Keratinocyte (primary cell): ENCODE measurements at regions not wholly inside any gene's neighbourhood (a gene's known extent, or its start where the extent isn't known, plus 50 kb on each side); places are given as distances from the start of the nearest gene placed in this dataset.

Experiments
- DNase-seq: peaks from one replicate; pipeline ENCODE4 v3.0.0-alpha.2; 2011; ENCODE audit warnings: low read depth, missing footprints, low spot score
- FAIRE-seq: peaks from 2 replicates; lab custom pipeline; 2011; peaks lifted over from hg19 to GRCh38; lab: Jason Lieb, UNC
- H2AFZ ChIP-seq: 2 replicates; pipeline ENCODE4 v1.6.0; 2012; ENCODE audit warnings: low read length, control low read depth, inconsistent platforms; ENCODE audit not compliant: control insufficient read depth
- H3K27ac ChIP-seq: 2 replicates; pipeline ENCODE4 v1.5.1; 2011; ENCODE audit warnings: low read length; ENCODE audit not compliant: control insufficient read depth, insufficient read depth
- H3K27me3 ChIP-seq: 3 replicates; pipeline ENCODE4 v1.6.0; 2011; ENCODE audit warnings: low read length; ENCODE audit not compliant: control insufficient read depth, insufficient read depth; ENCODE audit errors: extremely low read depth
- H3K36me3 ChIP-seq, 2 experiments: 2 replicates in 1 of 2; 3 replicates in 1 of 2; pipeline ENCODE4 v1.5.1; 2011; ENCODE audit warnings: low read length in 2 of 2, mild to moderate bottlenecking in 1 of 2; ENCODE audit not compliant: control insufficient read depth in 2 of 2, insufficient read depth in 2 of 2; ENCODE audit errors: extremely low read depth in 1 of 2
- H3K4me1 ChIP-seq: 3 replicates; pipeline ENCODE4 v1.5.1; 2011; ENCODE audit warnings: low read length; ENCODE audit not compliant: control insufficient read depth, insufficient read depth; ENCODE audit errors: extremely low read depth
- H3K4me2 ChIP-seq: 3 replicates; pipeline ENCODE4 v1.6.0; 2011; ENCODE audit warnings: low read depth, low read length; ENCODE audit not compliant: control insufficient read depth, insufficient read depth; ENCODE audit errors: extremely low read depth
- H3K4me3 ChIP-seq, 3 experiments: fragments of 200-600 bp in 1 of 3; sonication (generic) in 1 of 3; 2 replicates in 2 of 3; 3 replicates in 1 of 3; pipeline ENCODE4 v1.5.1; 2011 to 2016; ENCODE audit warnings: low read length in 3 of 3, mild to moderate bottlenecking in 3 of 3, control low read depth in 2 of 3, inconsistent platforms in 1 of 3, low read depth in 1 of 3, mixed read lengths in 1 of 3, mixed run types in 1 of 3, moderate library complexity in 1 of 3; ENCODE audit not compliant: control insufficient read depth in 2 of 3, insufficient read depth in 2 of 3; ENCODE audit errors: extremely low read depth in 1 of 3
- H3K79me2 ChIP-seq: 2 replicates; pipeline ENCODE4 v1.6.0; 2012; ENCODE audit warnings: low read length; ENCODE audit not compliant: control insufficient read depth, insufficient read depth
- H3K9ac ChIP-seq: 3 replicates; pipeline ENCODE4 v1.6.0; 2011; ENCODE audit warnings: low read length; ENCODE audit not compliant: control insufficient read depth, insufficient read depth; ENCODE audit errors: extremely low read depth
- H3K9me1 ChIP-seq: 3 replicates; pipeline ENCODE4 v1.6.0; 2011; ENCODE audit warnings: low read length; ENCODE audit not compliant: control insufficient read depth, insufficient read depth; ENCODE audit errors: extremely low read depth
- H3K9me3 ChIP-seq: 2 replicates; pipeline ENCODE4 v1.5.1; 2012; ENCODE audit warnings: low read depth, low read length; ENCODE audit not compliant: control insufficient read depth
- H4K20me1 ChIP-seq: 3 replicates; pipeline ENCODE4 v1.6.0; 2011; ENCODE audit warnings: low read length; ENCODE audit not compliant: control insufficient read depth, insufficient read depth; ENCODE audit errors: extremely low read depth
- EZH2 ChIP-seq: IDR thresholded peaks from one replicate; pipeline ENCODE4 v1.6.1; 2012; ENCODE audit warnings: inconsistent platforms, mild to moderate bottlenecking, low read length, moderate library complexity
- dilution Hi-C: fragments of 300-500 bp; cut with MboI; formaldehyde crosslinking; loops from one replicate; pipeline ENCODE4 v1.7.0; 2020; ENCODE audit warnings: low sequenced_read_pairs; ENCODE audit not compliant: extremely low pct_ligation_motif_present
- TF ChIP-seq, protein P1 (sequence below), 3 experiments: IDR thresholded peaks in 1 of 3; conservative IDR thresholded peaks in 1 of 3; optimal IDR thresholded peaks in 1 of 3; 2 replicates in 2 of 3; 3 replicates in 1 of 3; pipeline versions ENCODE3 to v1.5.1; 2011; ENCODE audit warnings: low read length in 3 of 3, mild to moderate bottlenecking in 3 of 3, moderate library complexity in 2 of 3, control low read depth in 1 of 3, inconsistent platforms in 1 of 3; ENCODE audit not compliant: insufficient read depth in 2 of 3; ENCODE audit errors: extremely low read depth in 1 of 3

DNA sequence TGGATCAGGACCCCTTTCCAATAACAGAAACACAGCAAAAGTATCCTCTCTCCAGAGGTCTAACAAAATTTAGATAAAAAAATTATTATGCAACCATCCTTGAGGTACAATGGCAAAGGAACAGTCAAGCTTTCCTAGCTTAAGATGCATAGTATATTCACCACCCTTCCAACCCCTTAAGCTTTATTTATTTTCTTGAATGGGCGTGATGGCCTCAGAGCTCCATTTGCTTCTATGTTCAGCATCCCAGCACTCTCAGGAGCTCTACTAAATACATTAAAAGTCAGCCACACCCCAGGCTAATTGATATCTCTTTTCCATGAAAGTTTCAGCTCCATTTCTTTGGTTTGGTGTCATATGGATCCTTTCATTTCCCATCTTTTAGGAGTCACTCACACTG, 1335.2 kb upstream of the ZEB2 start:
- no peaks in the 10 kb centered on the region for H3K9me1 ChIP-seq
- H3K27me3 ChIP-seq, result no peaks in the 10 kb centered on the region
- H3K9me3 ChIP-seq, result no peaks in the 10 kb centered on the region
- no peak for FAIRE-seq
- H3K9ac ChIP-seq, result no peak overlapping the region
- no peaks in the 10 kb centered on the region for H3K36me3 ChIP-seq
- H3K4me1 ChIP-seq, result no peaks in the 10 kb centered on the region
- no peaks in the 10 kb centered on the region for H3K79me2 ChIP-seq
- dilution Hi-C loops, result no loop called here
- TF ChIP-seq, protein P1, sequence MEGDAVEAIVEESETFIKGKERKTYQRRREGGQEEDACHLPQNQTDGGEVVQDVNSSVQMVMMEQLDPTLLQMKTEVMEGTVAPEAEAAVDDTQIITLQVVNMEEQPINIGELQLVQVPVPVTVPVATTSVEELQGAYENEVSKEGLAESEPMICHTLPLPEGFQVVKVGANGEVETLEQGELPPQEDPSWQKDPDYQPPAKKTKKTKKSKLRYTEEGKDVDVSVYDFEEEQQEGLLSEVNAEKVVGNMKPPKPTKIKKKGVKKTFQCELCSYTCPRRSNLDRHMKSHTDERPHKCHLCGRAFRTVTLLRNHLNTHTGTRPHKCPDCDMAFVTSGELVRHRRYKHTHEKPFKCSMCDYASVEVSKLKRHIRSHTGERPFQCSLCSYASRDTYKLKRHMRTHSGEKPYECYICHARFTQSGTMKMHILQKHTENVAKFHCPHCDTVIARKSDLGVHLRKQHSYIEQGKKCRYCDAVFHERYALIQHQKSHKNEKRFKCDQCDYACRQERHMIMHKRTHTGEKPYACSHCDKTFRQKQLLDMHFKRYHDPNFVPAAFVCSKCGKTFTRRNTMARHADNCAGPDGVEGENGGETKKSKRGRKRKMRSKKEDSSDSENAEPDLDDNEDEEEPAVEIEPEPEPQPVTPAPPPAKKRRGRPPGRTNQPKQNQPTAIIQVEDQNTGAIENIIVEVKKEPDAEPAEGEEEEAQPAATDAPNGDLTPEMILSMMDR (optimal IDR thresholded peaks at IDR 0.05 in 1 of 3, IDR thresholded peaks at IDR 0.05 in 1 of 3, conservative IDR thresholded peaks at IDR 0.05 in 1 of 3; ENCODE audit: extremely low read depth in 1 of 3, insufficient read depth in 2 of 3, low read length in 3 of 3), result no peak
- no peak for TF ChIP-seq EZH2
- H3K4me2 ChIP-seq, result no peak overlapping the region
- DNase-seq, result no peak
- no peak overlapping the region for H3K4me3 ChIP-seq
- H2AFZ ChIP-seq, result no peak overlapping the region
- H4K20me1 ChIP-seq, result no peaks in the 10 kb centered on the region
- no peak overlapping the region for H3K27ac ChIP-seq

DNA sequence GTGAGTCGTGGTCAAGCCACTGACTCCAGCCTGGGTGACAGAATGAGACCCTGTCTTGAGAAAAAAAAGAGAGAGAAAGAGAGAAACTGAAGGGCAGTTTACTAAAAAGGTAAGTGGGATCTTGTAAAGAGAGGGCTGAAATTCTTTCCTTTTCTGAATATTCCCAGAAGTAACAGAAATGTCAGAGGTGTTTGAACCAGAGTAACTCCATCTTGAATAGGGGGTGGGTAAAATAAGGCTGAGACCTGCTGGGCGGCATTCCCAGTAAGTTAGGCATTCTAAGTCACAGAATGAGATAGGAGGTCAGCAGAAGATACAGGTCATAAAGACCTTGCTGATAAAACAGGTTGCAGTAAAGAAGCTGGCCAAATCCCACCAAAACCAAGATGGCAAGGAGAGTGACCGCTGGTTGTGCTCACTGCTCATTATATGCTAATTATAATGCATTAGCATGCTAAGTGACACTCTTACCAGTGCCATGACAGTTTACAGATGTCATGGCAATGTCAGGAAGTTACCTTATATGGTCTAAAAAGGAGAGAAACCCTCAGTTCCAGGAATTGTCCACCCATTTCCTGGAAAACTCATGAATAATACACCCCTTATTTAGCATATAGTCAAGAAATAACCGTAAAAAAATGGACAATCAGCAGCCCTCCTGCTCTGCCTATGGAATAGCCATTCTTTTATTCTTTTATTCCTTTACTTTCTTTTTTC, 1334.3 kb upstream of the ZEB2 start:
- Histone ChIP-seq H3K27me3 (no peaks in the 10 kb centered on the region), H2AFZ (no peak overlapping the region), H3K27ac (no peak overlapping the region), H3K9me3 (no peaks in the 10 kb centered on the region), H3K9ac (no peak overlapping the region), H3K4me1 (no peaks in the 10 kb centered on the region), H3K4me3 (no peak overlapping the region), H3K79me2 (no peaks in the 10 kb centered on the region), H3K4me2 (no peak overlapping the region), H3K36me3 (no peaks in the 10 kb centered on the region), H4K20me1 (no peaks in the 10 kb centered on the region), H3K9me1 (no peaks in the 10 kb centered on the region)
- DNase-seq, result no peak
- dilution Hi-C loops, result no loop called here
- FAIRE-seq, result no peak
- TF ChIP-seq EZH2, result no peak
- TF ChIP-seq, protein P1 (optimal IDR thresholded peaks at IDR 0.05 in 1 of 3, IDR thresholded peaks at IDR 0.05 in 1 of 3, conservative IDR thresholded peaks at IDR 0.05 in 1 of 3; ENCODE audit: extremely low read depth in 1 of 3, insufficient read depth in 2 of 3, low read length in 3 of 3), result no peak
